ENCODE measurements at regions not wholly inside any gene's neighbourhood (a gene's known extent, or its start where the extent isn't known, plus 50 kb on each side); places are given as distances from the start of the nearest gene placed in this dataset.

DNA sequence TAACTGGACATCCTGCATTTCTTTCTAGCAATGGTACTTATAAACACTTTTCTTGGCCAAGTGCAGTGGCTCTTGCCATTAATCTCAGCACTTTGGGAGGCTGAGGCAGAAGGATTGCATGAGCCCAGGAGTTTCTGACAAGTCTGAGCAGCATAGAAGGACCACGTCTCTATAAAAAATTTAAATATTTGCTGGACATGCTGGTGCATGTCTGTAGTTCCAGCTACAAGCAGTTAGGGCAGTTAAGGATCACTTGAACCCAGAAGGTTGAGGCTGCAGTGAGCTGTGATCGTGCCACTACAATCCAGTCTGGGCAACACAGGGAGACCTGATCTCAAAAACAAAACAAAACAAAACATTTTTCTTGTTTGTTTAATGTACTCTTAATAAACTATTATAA lies 434.0 kb downstream of the PLA2G4A start:
- TF ChIP-seq, protein P1, sequence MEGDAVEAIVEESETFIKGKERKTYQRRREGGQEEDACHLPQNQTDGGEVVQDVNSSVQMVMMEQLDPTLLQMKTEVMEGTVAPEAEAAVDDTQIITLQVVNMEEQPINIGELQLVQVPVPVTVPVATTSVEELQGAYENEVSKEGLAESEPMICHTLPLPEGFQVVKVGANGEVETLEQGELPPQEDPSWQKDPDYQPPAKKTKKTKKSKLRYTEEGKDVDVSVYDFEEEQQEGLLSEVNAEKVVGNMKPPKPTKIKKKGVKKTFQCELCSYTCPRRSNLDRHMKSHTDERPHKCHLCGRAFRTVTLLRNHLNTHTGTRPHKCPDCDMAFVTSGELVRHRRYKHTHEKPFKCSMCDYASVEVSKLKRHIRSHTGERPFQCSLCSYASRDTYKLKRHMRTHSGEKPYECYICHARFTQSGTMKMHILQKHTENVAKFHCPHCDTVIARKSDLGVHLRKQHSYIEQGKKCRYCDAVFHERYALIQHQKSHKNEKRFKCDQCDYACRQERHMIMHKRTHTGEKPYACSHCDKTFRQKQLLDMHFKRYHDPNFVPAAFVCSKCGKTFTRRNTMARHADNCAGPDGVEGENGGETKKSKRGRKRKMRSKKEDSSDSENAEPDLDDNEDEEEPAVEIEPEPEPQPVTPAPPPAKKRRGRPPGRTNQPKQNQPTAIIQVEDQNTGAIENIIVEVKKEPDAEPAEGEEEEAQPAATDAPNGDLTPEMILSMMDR (conservative IDR thresholded peaks at IDR 0.05; ENCODE audit: low read depth in 2 of 2) = no peak
- TF ChIP-seq POLR2AphosphoS5 (IDR thresholded peaks at IDR 0.05; ENCODE audit: low read depth) = no peak
- TF ChIP-seq EZH2 (IDR thresholded peaks at IDR 0.05; ENCODE audit: low read depth, unreplicated experiment) = no peak
- TF ChIP-seq CREB1 (CRISPR knock-in tag; IDR thresholded peaks at IDR 0.05; ENCODE audit: low read depth) = no peak
- TF ChIP-seq EZH2phosphoT487 (IDR thresholded peaks at IDR 0.05; ENCODE audit: unreplicated experiment) = no peak
- no peak for TF ChIP-seq STAT1 (IDR thresholded peaks at IDR 0.05; ENCODE audit: unreplicated experiment)
- TF ChIP-seq ZNF331 (CRISPR knock-in tag; IDR thresholded peaks at IDR 0.05; ENCODE audit: low read depth) = no peak
- no peak for TF ChIP-seq JUNB (IDR thresholded peaks at IDR 0.05; ENCODE audit: unreplicated experiment)

Data from GM23338 (cell line).